ENCODE measurements at regions not wholly inside any gene's neighbourhood (a gene's known extent, or its start where the extent isn't known, plus 50 kb on each side); places are given as distances from the start of the nearest gene placed in this dataset.

DNA sequence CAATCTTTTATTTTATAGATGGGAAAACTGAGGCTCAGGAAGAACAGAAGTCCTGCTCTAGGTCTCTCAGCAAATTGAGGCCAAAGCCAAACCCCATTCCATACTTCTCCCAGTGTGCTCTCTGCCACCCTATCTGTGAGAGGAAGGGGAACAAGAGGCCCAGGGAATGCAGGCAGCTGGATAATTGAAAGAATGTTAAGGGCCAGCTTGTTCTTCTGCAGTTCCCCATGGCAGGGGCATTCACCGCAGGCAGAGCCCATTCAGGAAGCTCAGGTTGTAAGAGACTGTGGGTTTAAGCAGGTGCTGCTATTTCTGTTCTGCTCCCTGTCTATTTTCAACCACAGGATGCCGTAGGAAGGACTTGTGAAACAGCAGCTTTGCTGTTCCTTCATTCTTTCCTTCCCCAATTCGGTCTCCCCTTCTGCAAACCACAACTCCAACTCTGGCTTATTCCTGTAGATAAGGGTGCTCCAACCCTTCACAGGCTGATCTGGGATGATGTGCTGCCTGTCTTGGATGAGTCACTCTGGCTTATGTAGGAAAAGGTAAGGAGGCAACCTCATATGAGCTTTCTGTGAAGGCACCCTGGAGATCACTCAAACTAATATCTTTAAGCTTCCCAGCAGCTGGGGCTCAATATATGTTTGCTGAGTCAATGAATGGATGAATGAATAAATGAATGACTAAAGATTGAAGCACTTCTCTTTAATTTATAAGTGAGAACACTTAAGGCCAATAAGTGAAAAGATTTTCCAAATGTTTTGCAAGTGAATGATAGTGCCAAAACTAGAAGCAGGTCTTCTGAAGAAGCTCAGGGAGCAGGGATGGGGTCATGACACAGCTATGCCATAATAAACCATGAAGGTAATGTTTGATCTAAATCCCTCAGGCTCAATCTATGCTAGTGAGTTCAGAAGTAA lies 377.6 kb downstream of the BRINP1 start:
- H3K27me3 Mint-ChIP-seq (ENCODE audit: low read depth): no peaks in the 10 kb centered on the region

DNA sequence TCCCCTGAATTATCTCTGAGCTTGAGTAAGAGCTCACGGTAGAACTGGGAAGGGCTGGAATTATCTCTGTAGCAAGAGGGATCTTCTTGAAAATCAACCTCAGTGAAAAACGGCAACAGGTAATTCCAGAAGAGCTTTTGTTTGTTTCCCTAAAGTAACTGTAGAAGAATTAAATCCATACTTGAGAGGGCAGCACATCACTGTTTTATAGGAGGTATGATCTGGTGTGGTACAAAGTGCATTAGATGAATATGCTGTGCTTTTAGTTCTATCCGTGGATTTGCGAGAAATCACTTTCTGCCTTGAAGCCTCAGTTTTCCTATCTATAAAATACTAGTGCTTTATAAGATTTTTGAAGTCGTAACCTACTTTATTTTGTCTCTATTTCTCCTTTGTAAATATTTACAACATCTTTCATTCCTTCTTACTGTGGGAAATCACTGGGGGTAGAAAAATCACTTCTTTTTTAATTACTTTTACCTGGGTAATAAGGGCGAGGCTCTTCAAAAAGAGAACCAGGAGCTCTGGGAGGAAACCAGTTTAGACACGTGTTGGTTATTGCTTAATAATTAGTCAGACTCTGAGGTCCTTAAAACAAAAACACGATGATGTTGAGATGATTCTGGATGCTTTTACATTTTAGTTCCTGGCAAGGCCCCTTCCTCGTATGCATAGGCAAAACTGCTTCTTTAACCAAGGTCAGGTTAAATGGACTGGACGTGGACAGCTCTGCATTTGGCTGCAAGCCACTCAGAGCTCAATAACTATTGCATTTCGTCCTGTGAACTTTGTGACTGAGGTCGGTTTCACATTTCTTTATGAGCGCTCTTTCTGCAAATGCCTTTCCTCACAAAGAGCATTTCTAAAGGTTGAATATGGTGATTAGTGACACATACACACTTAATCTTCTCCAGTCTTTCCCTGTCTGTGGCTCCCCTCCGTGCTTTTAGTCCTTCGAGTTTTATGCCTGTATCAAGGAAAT lies 376.1 kb downstream of the BRINP1 start:
- Mint-ChIP-seq H3K27ac (ENCODE audit: unreplicated experiment) (no peak overlapping the region), H3K27me3 (ENCODE audit: low read depth) (no peaks in the 10 kb centered on the region), H3K4me3 (no peak overlapping the region), H3K9me3 (no peaks in the 10 kb centered on the region), H3K4me1 (peaks cover 24% of the 10 kb centered on the region), H3K36me3 (ENCODE audit: low read depth) (no peaks in the 10 kb centered on the region)
- TF ChIP-seq, protein P1, sequence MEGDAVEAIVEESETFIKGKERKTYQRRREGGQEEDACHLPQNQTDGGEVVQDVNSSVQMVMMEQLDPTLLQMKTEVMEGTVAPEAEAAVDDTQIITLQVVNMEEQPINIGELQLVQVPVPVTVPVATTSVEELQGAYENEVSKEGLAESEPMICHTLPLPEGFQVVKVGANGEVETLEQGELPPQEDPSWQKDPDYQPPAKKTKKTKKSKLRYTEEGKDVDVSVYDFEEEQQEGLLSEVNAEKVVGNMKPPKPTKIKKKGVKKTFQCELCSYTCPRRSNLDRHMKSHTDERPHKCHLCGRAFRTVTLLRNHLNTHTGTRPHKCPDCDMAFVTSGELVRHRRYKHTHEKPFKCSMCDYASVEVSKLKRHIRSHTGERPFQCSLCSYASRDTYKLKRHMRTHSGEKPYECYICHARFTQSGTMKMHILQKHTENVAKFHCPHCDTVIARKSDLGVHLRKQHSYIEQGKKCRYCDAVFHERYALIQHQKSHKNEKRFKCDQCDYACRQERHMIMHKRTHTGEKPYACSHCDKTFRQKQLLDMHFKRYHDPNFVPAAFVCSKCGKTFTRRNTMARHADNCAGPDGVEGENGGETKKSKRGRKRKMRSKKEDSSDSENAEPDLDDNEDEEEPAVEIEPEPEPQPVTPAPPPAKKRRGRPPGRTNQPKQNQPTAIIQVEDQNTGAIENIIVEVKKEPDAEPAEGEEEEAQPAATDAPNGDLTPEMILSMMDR (conservative IDR thresholded peaks at IDR 0.05): no peak
- no peak for DNase-seq (ENCODE audit: low read depth, low spot score)

More for the DNA sequence above, 377.6 kb downstream of the BRINP1 start:
- H3K4me3 Mint-ChIP-seq: no peak overlapping the region
- no peaks in the 10 kb centered on the region for H3K36me3 Mint-ChIP-seq (ENCODE audit: low read depth)
- H3K27ac Mint-ChIP-seq (ENCODE audit: unreplicated experiment): no peak overlapping the region
- TF ChIP-seq, protein P1 (conservative IDR thresholded peaks at IDR 0.05): no peak
- H3K9me3 Mint-ChIP-seq: no peaks in the 10 kb centered on the region
- peaks cover 24% of the 10 kb centered on the region for H3K4me1 Mint-ChIP-seq
- no peak for DNase-seq (ENCODE audit: low read depth, low spot score)

DNA sequence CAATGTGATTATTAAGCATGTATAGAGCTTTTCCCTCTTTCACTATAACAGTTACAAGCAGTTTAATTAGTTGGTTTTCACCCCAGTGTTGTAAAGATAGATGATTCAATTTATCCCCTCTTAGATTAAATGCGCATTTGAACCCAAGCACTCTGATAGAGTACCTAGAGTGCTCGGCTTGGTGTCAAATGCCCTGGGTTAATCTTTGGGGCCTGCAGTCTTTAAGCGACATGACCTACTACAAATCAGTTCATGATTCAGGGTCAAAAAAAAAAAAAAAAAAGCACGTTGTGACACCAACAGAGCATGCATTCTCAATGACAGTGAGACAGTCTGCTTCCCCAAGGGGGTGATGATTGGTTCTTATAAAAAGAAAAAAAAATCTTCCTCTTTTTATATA lies 375.3 kb downstream of the BRINP1 start:
- Mint-ChIP-seq H3K9me3 (no peaks in the 10 kb centered on the region), H3K36me3 (ENCODE audit: low read depth) (no peaks in the 10 kb centered on the region), H3K4me3 (no peak overlapping the region), H3K27me3 (ENCODE audit: low read depth) (no peaks in the 10 kb centered on the region), H3K27ac (ENCODE audit: unreplicated experiment) (no peak overlapping the region), H3K4me1 (peaks cover 21% of the 10 kb centered on the region)
- TF ChIP-seq, protein P1 (conservative IDR thresholded peaks at IDR 0.05): no peak
- DNase-seq (ENCODE audit: low read depth, low spot score): no peak

DNA sequence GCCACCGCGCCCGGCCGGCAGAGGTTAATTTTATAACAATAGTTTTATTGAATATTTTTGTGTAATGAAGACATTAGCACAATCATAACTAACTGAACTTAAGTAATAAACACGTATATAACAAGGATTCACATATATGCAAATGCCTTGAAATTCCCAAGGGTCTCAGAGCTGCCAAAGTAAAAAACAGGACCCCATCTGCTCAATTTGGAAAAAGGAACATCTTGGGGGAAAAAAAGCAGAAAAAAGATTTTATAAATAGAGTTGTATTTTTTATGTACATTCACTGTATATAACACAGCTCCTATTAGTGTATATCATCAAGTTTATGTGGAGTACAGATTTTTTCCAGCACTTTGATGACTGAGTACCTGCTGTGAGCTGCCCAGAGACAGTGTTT lies 366.7 kb downstream of the BRINP1 start:
- H3K4me1 Mint-ChIP-seq: peaks cover 4% of the 10 kb centered on the region
- no peak for DNase-seq (ENCODE audit: low read depth, low spot score)
- no peaks in the 10 kb centered on the region for H3K36me3 Mint-ChIP-seq (ENCODE audit: low read depth)
- H3K27me3 Mint-ChIP-seq (ENCODE audit: low read depth): no peaks in the 10 kb centered on the region
- peaks cover 2% of the 10 kb centered on the region for H3K9me3 Mint-ChIP-seq
- TF ChIP-seq, protein P1 (conservative IDR thresholded peaks at IDR 0.05): no peak
- no peak overlapping the region for H3K27ac Mint-ChIP-seq (ENCODE audit: unreplicated experiment)
- H3K4me3 Mint-ChIP-seq: no peak overlapping the region

DNA sequence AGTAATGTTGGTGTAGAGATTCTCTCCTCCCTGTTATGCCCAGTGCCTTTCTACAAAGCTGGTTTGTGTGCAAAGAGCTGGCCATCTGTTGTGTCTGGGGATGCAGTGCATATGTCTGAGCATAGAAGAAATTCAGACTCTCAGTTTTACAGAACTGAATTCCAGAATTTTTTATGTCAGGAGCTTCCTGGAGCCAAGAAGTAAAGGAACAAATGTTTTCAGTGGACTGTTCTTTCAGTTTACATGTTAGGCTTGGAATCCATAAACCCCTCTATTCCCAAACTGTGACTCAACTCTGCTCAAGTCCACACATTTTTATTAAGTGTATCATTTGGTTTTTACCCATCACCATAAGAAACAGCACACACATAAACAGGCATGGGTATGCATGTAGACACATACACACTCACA lies 366.0 kb downstream of the BRINP1 start:
- H3K9me3 Mint-ChIP-seq: peaks cover 2% of the 10 kb centered on the region
- no peaks in the 10 kb centered on the region for H3K27me3 Mint-ChIP-seq (ENCODE audit: low read depth)
- no peaks in the 10 kb centered on the region for H3K36me3 Mint-ChIP-seq (ENCODE audit: low read depth)
- no peak for DNase-seq (ENCODE audit: low read depth, low spot score)
- H3K4me3 Mint-ChIP-seq: no peak overlapping the region
- peaks cover 4% of the 10 kb centered on the region for H3K4me1 Mint-ChIP-seq
- TF ChIP-seq, protein P1 (conservative IDR thresholded peaks at IDR 0.05): no peak
- no peak overlapping the region for H3K27ac Mint-ChIP-seq (ENCODE audit: unreplicated experiment)
